Glutamatergic neuron (in vitro differentiated cells): ENCODE measurements at regions not wholly inside any gene's neighbourhood (a gene's known extent, or its start where the extent isn't known, plus 50 kb on each side); places are given as distances from the start of the nearest gene placed in this dataset.

ENCODE experiments used
- DNase-seq: peaks from one replicate; pipeline ENCODE4 v3.0.0; 2022
- H3K27ac Mint-ChIP-seq: one replicate; pipeline ENCODE4 v1.8.0; 2020; ENCODE audit warnings: mild to moderate bottlenecking, mixed read lengths, inconsistent platforms; ENCODE audit not compliant: unreplicated experiment
- H3K27me3 Mint-ChIP-seq: one replicate; pipeline ENCODE4 v1.8.0; 2020; ENCODE audit warnings: mild to moderate bottlenecking, moderate library complexity, mixed read lengths, inconsistent platforms; ENCODE audit not compliant: unreplicated experiment
- H3K36me3 Mint-ChIP-seq: one replicate; pipeline ENCODE4 v1.8.0; 2020; ENCODE audit warnings: mild to moderate bottlenecking, mixed read lengths, inconsistent platforms; ENCODE audit not compliant: unreplicated experiment
- H3K4me1 Mint-ChIP-seq: one replicate; pipeline ENCODE4 v1.8.0; 2020; ENCODE audit warnings: mild to moderate bottlenecking, low read depth, mixed read lengths, inconsistent platforms; ENCODE audit not compliant: unreplicated experiment
- H3K4me3 Mint-ChIP-seq: one replicate; pipeline ENCODE4 v1.8.0; 2020; ENCODE audit warnings: mild to moderate bottlenecking, mixed read lengths, inconsistent platforms; ENCODE audit not compliant: unreplicated experiment
- H3K9me3 Mint-ChIP-seq: one replicate; pipeline ENCODE4 v1.8.0; 2020; ENCODE audit warnings: mild to moderate bottlenecking, moderate library complexity, mixed read lengths, inconsistent platforms; ENCODE audit not compliant: unreplicated experiment
- CTCF ChIP-seq: fragments of 200-600 bp; sonication (generic); IDR thresholded peaks from one replicate; pipeline ENCODE4 v1.5.0; 2021; ENCODE audit not compliant: partially characterized antibody, unreplicated experiment

- H3K4me3 Mint-ChIP-seq = no peak overlapping the region
- TF ChIP-seq CTCF = no peak
- no peak overlapping the region for H3K27ac Mint-ChIP-seq
- H3K4me1 Mint-ChIP-seq = no peaks in the 10 kb centered on the region
- H3K36me3 Mint-ChIP-seq = no peaks in the 10 kb centered on the region
- peaks cover 2% of the 10 kb centered on the region for H3K9me3 Mint-ChIP-seq
- no peak for DNase-seq
- no peaks in the 10 kb centered on the region for H3K27me3 Mint-ChIP-seq
Observed at GRCh38 chr2:41000906-41001305, 549.0 kb upstream of the SLC8A1 start.

GRCh38 chr2:41004700-41005099 lies 552.8 kb upstream of the SLC8A1 start:
- Mint-ChIP-seq H3K27me3 (no peaks in the 10 kb centered on the region), H3K4me1 (no peaks in the 10 kb centered on the region), H3K4me3 (no peak overlapping the region), H3K36me3 (no peaks in the 10 kb centered on the region), H3K9me3 (no peaks in the 10 kb centered on the region), H3K27ac (no peak overlapping the region)
- no peak for TF ChIP-seq CTCF
- DNase-seq = no peak

- Mint-ChIP-seq H3K9me3 (peaks cover 2% of the 10 kb centered on the region), H3K4me3 (no peak overlapping the region), H3K36me3 (no peaks in the 10 kb centered on the region), H3K27ac (no peak overlapping the region), H3K4me1 (peaks cover 9% of the 10 kb centered on the region), H3K27me3 (no peaks in the 10 kb centered on the region)
- TF ChIP-seq CTCF = no peak
- no peak for DNase-seq
Observed at GRCh38 chr2:41020358-41020757, 568.5 kb upstream of the SLC8A1 start.

GRCh38 chr2:41024816-41025215 lies 572.9 kb upstream of the SLC8A1 start:
- Mint-ChIP-seq H3K9me3 (no peaks in the 10 kb centered on the region), H3K27me3 (no peaks in the 10 kb centered on the region), H3K36me3 (no peaks in the 10 kb centered on the region)

GRCh38 chr2:41026613-41027012 lies 574.7 kb upstream of the SLC8A1 start:
- H3K36me3 Mint-ChIP-seq = no peaks in the 10 kb centered on the region
- no peak for DNase-seq
- H3K9me3 Mint-ChIP-seq = no peaks in the 10 kb centered on the region
- H3K27ac Mint-ChIP-seq = no peak overlapping the region
- no peaks in the 10 kb centered on the region for H3K27me3 Mint-ChIP-seq
- no peak overlapping the region for H3K4me3 Mint-ChIP-seq
- peaks cover 11% of the 10 kb centered on the region for H3K4me1 Mint-ChIP-seq
- TF ChIP-seq CTCF = no peak

More at GRCh38 chr2:41024816-41025215, 572.9 kb upstream of the SLC8A1 start:
- DNase-seq = peak; percentile 13
- H3K4me1 Mint-ChIP-seq = peaks cover 11% of the 10 kb centered on the region
- no peak overlapping the region for H3K4me3 Mint-ChIP-seq
- peak overlapping the region; percentile 49 for H3K27ac Mint-ChIP-seq
- no peak for TF ChIP-seq CTCF
